Gastrocnemius medialis (tissue), 4 donors: ENCODE measurements at regions not wholly inside any gene's neighbourhood (a gene's known extent, or its start where the extent isn't known, plus 50 kb on each side); places are given as distances from the start of the nearest gene placed in this dataset.

Experiments used
- POLR2A ChIP-seq, 2 donors: fragments of 450-650 bp; IDR thresholded peaks; one replicate each; pipeline ENCODE4 v1.6.1; 2017; ENCODE audit warnings: antibody characterized with exemption in 2 of 2, mild to moderate bottlenecking in 2 of 2, moderate library complexity in 2 of 2
- TF ChIP-seq, protein P1 (sequence below), 5 experiments: fragments of 450-650 bp in 3 of 5; fragments of 200-600 bp in 2 of 5; sonication (generic) in 2 of 5; IDR thresholded peaks in 4 of 5; conservative IDR thresholded peaks in 1 of 5; 1 replicate in 4 of 5; 2 replicates in 1 of 5; pipeline ENCODE4 v1.5.1; 2016 to 2019; ENCODE audit warnings: antibody characterized with exemption in 5 of 5, mild to moderate bottlenecking in 3 of 5, moderate library complexity in 3 of 5

DNA sequence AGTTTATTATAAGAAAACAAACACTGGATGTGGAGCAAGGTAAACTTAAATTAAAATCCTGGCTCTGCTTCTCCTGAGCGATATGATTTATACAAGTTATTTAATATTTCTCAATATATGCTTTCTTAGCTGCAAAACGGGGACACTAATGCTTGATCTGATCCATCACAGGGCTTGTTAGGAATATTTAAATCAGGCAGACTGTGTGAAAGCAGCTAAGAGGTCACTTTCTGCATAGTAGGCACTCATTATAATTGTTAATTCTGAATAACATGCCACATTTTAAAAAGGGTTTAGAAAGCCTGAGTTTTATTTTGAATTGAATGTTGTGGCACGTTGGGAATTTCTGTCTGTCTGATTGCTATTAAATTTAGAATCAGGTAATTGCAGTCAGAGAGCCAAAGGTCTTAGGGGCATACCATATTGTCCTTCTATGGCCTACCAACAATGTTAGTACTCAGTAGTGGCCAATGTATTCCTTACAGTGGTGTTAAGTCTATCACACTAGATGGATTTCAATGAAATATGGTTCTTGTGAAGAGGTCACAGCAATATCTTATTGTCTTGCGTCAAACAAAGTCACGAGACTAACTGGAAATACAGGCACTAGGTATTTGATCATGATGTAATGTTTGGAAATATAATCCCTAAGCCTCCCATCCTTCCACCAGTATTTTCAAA, 890.0 kb upstream of the CDH8 start:
- TF ChIP-seq, protein P1, sequence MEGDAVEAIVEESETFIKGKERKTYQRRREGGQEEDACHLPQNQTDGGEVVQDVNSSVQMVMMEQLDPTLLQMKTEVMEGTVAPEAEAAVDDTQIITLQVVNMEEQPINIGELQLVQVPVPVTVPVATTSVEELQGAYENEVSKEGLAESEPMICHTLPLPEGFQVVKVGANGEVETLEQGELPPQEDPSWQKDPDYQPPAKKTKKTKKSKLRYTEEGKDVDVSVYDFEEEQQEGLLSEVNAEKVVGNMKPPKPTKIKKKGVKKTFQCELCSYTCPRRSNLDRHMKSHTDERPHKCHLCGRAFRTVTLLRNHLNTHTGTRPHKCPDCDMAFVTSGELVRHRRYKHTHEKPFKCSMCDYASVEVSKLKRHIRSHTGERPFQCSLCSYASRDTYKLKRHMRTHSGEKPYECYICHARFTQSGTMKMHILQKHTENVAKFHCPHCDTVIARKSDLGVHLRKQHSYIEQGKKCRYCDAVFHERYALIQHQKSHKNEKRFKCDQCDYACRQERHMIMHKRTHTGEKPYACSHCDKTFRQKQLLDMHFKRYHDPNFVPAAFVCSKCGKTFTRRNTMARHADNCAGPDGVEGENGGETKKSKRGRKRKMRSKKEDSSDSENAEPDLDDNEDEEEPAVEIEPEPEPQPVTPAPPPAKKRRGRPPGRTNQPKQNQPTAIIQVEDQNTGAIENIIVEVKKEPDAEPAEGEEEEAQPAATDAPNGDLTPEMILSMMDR (IDR thresholded peaks at IDR 0.05 in 4 of 5, conservative IDR thresholded peaks at IDR 0.05 in 1 of 5): no peak
- no peak for TF ChIP-seq POLR2A (IDR thresholded peaks at IDR 0.05)
